ENCODE measurements at regions not wholly inside any gene's neighbourhood (a gene's known extent, or its start where the extent isn't known, plus 50 kb on each side); places are given as distances from the start of the nearest gene placed in this dataset.

DNA sequence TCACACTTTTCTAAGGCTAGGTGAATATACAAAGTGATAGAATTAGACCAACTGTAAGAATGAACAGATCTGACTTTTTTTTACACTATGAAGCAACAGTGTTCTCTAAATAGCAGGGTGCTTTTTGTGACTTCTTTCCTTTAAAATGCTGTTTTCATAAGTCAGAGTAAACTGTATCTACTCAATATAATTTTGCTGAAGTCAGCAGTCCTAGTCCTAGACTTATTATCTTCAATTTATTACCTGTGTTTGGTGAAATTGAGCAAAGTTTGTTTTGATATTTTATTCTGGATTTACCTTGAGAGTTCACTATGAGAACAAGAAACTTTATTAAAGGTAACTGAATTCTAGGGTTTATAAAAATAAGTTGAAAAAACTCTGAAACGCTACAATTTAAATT lies 651.3 kb upstream of the MIS18BP1 start:
- Histone ChIP-seq H3K27ac (ENCODE audit: low read depth in 2 of 2, low read length in 1 of 2) (no peak overlapping the region), H3K9me2 (no peaks in the 10 kb centered on the region), H4K20me1 (ENCODE audit: insufficient read depth) (no peaks in the 10 kb centered on the region), H3K9ac (no peak overlapping the region), H3K4me1 (ENCODE audit: control insufficient read depth in 1 of 2, insufficient read depth in 2 of 2, low read depth in 1 of 2, low read length in 1 of 2) (no peaks in the 10 kb centered on the region), H3K36me3 (replicated peaks in 1 of 2; ENCODE audit: control insufficient read depth in 1 of 2, insufficient read depth in 2 of 2, low read length in 1 of 2) (no peaks in the 10 kb centered on the region), H2AFZ (ENCODE audit: low read depth) (no peak overlapping the region), H3K4me3 (ENCODE audit: low read depth in 2 of 2, low read length in 1 of 2) (no peak overlapping the region), H3K9me3 (no peaks in the 10 kb centered on the region), H3K27me3 (ENCODE audit: insufficient read depth) (no peaks in the 10 kb centered on the region), H3K4me2 (no peak overlapping the region), H3F3A (replicated peaks; ENCODE audit: insufficient read depth) (no peaks in the 10 kb centered on the region), H3K79me2 (ENCODE audit: insufficient read depth) (no peaks in the 10 kb centered on the region)
- ChIA-PET CTCF (no interaction called here), POLR2A (no interaction called here)
- TF ChIP-seq NFIC (IDR thresholded peaks at IDR 0.05; ENCODE audit: borderline replicate concordance) (no peak), YY1 (IDR thresholded peaks at IDR 0.05; ENCODE audit: low read depth) (no peak), CHD2 (IDR thresholded peaks at IDR 0.05; ENCODE audit: low read length, partially characterized antibody) (no peak), SMC3 (IDR thresholded peaks at IDR 0.05; ENCODE audit: low read depth, low read length) (no peak), RAD21 (IDR thresholded peaks at IDR 0.05; ENCODE audit: low read length) (no peak), TCF12 (IDR thresholded peaks at IDR 0.05) (no peak), RXRA (IDR thresholded peaks at IDR 0.05; ENCODE audit: borderline replicate concordance, low read depth) (no peak), JUND (IDR thresholded peaks at IDR 0.05) (no peak), NRF1 (IDR thresholded peaks at IDR 0.05; ENCODE audit: low read depth, low read length) (no peak), FOXJ3 (CRISPR knock-in tag; IDR thresholded peaks at IDR 0.05) (no peak), RFX5 (IDR thresholded peaks at IDR 0.05; ENCODE audit: low read length) (no peak), POLR2AphosphoS5 (IDR thresholded peaks at IDR 0.05; ENCODE audit: low read depth, low read length) (no peak), GATA2 (CRISPR knock-in tag; IDR thresholded peaks at IDR 0.05) (no peak), FOSL2 (IDR thresholded peaks at IDR 0.05; ENCODE audit: borderline replicate concordance, low read depth) (no peak), EP300 (IDR thresholded peaks at IDR 0.05; ENCODE audit: borderline replicate concordance in 1 of 2, low read depth in 1 of 2, low read length in 1 of 2) (no peak)
- TF ChIP-seq, protein P1, sequence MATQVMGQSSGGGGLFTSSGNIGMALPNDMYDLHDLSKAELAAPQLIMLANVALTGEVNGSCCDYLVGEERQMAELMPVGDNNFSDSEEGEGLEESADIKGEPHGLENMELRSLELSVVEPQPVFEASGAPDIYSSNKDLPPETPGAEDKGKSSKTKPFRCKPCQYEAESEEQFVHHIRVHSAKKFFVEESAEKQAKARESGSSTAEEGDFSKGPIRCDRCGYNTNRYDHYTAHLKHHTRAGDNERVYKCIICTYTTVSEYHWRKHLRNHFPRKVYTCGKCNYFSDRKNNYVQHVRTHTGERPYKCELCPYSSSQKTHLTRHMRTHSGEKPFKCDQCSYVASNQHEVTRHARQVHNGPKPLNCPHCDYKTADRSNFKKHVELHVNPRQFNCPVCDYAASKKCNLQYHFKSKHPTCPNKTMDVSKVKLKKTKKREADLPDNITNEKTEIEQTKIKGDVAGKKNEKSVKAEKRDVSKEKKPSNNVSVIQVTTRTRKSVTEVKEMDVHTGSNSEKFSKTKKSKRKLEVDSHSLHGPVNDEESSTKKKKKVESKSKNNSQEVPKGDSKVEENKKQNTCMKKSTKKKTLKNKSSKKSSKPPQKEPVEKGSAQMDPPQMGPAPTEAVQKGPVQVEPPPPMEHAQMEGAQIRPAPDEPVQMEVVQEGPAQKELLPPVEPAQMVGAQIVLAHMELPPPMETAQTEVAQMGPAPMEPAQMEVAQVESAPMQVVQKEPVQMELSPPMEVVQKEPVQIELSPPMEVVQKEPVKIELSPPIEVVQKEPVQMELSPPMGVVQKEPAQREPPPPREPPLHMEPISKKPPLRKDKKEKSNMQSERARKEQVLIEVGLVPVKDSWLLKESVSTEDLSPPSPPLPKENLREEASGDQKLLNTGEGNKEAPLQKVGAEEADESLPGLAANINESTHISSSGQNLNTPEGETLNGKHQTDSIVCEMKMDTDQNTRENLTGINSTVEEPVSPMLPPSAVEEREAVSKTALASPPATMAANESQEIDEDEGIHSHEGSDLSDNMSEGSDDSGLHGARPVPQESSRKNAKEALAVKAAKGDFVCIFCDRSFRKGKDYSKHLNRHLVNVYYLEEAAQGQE (IDR thresholded peaks at IDR 0.05; ENCODE audit: low read depth, low read length), result no peak
- TF ChIP-seq, protein P2, sequence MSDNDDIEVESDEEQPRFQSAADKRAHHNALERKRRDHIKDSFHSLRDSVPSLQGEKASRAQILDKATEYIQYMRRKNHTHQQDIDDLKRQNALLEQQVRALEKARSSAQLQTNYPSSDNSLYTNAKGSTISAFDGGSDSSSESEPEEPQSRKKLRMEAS (IDR thresholded peaks at IDR 0.05; ENCODE audit: low read depth), result no peak
- WGBS (ENCODE audit: low lambda C conversion rate), result 17% methylated on average over 1 of the region's 1 CpG
- no peak for DNase-seq

DNA sequence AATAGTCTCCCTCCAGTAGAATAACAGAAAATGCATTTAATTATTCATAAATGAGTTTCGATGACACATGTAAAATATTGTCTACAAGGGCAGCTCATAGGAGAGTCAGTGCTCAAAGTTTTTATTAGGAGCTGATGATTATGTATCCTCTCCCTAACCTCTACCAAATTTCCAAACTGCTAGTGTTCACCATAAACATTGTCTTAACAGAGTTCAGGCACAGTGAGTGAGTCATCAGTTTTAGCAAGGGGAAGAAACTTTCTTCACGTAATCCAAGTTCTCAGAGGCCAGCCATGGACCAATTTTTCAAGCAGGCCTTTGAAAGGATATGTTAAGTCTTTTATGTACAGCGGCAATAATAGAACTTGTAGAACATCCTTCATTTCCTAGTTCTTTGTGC lies 649.2 kb upstream of the MIS18BP1 start:
- no peak for DNase-seq
- TF ChIP-seq POLR2AphosphoS5 (IDR thresholded peaks at IDR 0.05; ENCODE audit: low read depth, low read length), result no peak
- TF ChIP-seq TEAD4 (IDR thresholded peaks at IDR 0.05; ENCODE audit: borderline replicate concordance, insufficient read depth), result no peak
- TF ChIP-seq, protein P3, sequence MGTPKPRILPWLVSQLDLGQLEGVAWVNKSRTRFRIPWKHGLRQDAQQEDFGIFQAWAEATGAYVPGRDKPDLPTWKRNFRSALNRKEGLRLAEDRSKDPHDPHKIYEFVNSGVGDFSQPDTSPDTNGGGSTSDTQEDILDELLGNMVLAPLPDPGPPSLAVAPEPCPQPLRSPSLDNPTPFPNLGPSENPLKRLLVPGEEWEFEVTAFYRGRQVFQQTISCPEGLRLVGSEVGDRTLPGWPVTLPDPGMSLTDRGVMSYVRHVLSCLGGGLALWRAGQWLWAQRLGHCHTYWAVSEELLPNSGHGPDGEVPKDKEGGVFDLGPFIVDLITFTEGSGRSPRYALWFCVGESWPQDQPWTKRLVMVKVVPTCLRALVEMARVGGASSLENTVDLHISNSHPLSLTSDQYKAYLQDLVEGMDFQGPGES (IDR thresholded peaks at IDR 0.05; ENCODE audit: low read depth, low read length), result no peak
- no peak for TF ChIP-seq RAD21 (IDR thresholded peaks at IDR 0.05; ENCODE audit: low read length)
- no peak overlapping the region for H2AFZ ChIP-seq (ENCODE audit: low read depth)
- H3K9me3 ChIP-seq, result no peaks in the 10 kb centered on the region
- H3K4me3 ChIP-seq (ENCODE audit: low read depth in 2 of 2, low read length in 1 of 2), result no peak overlapping the region
- H3K79me2 ChIP-seq (ENCODE audit: insufficient read depth), result no peaks in the 10 kb centered on the region
- H3K27me3 ChIP-seq (ENCODE audit: insufficient read depth), result no peaks in the 10 kb centered on the region
- WGBS (ENCODE audit: low lambda C conversion rate), result 13% methylated on average over 3 of the region's 3 CpGs
- no peaks in the 10 kb centered on the region for H3K36me3 ChIP-seq (replicated peaks in 1 of 2; ENCODE audit: control insufficient read depth in 1 of 2, insufficient read depth in 2 of 2, low read length in 1 of 2)
- no peaks in the 10 kb centered on the region for H3F3A ChIP-seq (replicated peaks; ENCODE audit: insufficient read depth)
- H3K27ac ChIP-seq (ENCODE audit: low read depth in 2 of 2, low read length in 1 of 2), result no peak overlapping the region
- ChIA-PET POLR2A (no interaction called here), CTCF (no interaction called here)
- no peak overlapping the region for H3K9ac ChIP-seq
- H3K4me1 ChIP-seq (ENCODE audit: control insufficient read depth in 1 of 2, insufficient read depth in 2 of 2, low read depth in 1 of 2, low read length in 1 of 2), result no peaks in the 10 kb centered on the region
- no peaks in the 10 kb centered on the region for H4K20me1 ChIP-seq (ENCODE audit: insufficient read depth)
- H3K4me2 ChIP-seq, result no peak overlapping the region
- no peaks in the 10 kb centered on the region for H3K9me2 ChIP-seq
